Transverse colon (tissue), 4 donors: ENCODE measurements at regions not wholly inside any gene's neighbourhood (a gene's known extent, or its start where the extent isn't known, plus 50 kb on each side); places are given as distances from the start of the nearest gene placed in this dataset.

Source experiments
- DNase-seq: peaks from one replicate; pipeline ENCODE4 v3.0.0-alpha.2; 2019
- H3K27ac ChIP-seq, 4 donors: fragments of 200-600 bp; sonication (generic); 2 replicates each; pipeline ENCODE4 v1.5.1; 2016 to 2018; ENCODE audit warnings: inconsistent platforms in 4 of 4
- H3K27me3 ChIP-seq: fragments of 200-600 bp; sonication (generic); 2 replicates; pipeline ENCODE4 v1.5.1; 2017; ENCODE audit warnings: inconsistent platforms
- H3K36me3 ChIP-seq, 4 donors: fragments of 200-600 bp; sonication (generic); 2 replicates each; pipeline ENCODE4 v1.5.1; 2017 to 2019; ENCODE audit warnings: inconsistent platforms in 4 of 4
- H3K4me1 ChIP-seq, 4 donors: fragments of 200-600 bp; sonication (generic); 2 replicates each; pipeline ENCODE4 v1.5.1; 2017 to 2020; ENCODE audit warnings: inconsistent platforms in 4 of 4
- H3K4me3 ChIP-seq, 4 donors: fragments of 200-600 bp; sonication (generic); 1 replicate in 1 of 4; 2 replicates in 3 of 4; pipeline versions ENCODE4 v1.5.1 to v1.6.1; 2017 to 2019; ENCODE audit warnings: inconsistent platforms in 4 of 4
- H3K9me3 ChIP-seq, 2 donors: fragments of 200-600 bp; sonication (generic); 2 replicates each; pipeline ENCODE4 v1.5.1; 2017 to 2019; ENCODE audit warnings: inconsistent platforms in 2 of 2
- EP300 ChIP-seq: sonication (generic); formaldehyde crosslinking; IDR thresholded peaks from one replicate; pipeline ENCODE4 v1.6.1; 2017; ENCODE audit warnings: antibody characterized with exemption, low read depth
- POLR2A ChIP-seq: fragments of 450-650 bp; IDR thresholded peaks from one replicate; pipeline ENCODE4 v1.6.1; 2016; ENCODE audit warnings: antibody characterized with exemption, mild to moderate bottlenecking, moderate library complexity
- POLR2AphosphoS5 ChIP-seq, 3 donors: sonication (generic); formaldehyde crosslinking; IDR thresholded peaks; one replicate each; pipeline ENCODE4 v1.6.1; 2016; ENCODE audit warnings: antibody characterized with exemption in 3 of 3
- WGBS, 2 donors: methylation state at CpG; one replicate each; pipeline ENCODE4 v1.1.5; 2018; ENCODE audit warnings: low coverage in 1 of 2; 5-methylcytosine and 5-hydroxymethylcytosine counted together
- in situ Hi-C, 4 donors: fragments of 200-750 bp; cut with MboI; loops; one replicate each; pipeline versions ENCODE4 v1.15.0 to v1.15.1; 2017; ENCODE audit warnings: low sequenced_read_pairs in 3 of 4, low pct_ligation_motif_present in 1 of 4, low pct_unique_long_range_greater_than_20kb in 1 of 4
- intact Hi-C: fragments of 100-400 bp; cut with DNase I; formaldehyde crosslinking; loops from one replicate; pipeline ENCODE4 v1.15.1; 2023; ENCODE audit warnings: low total_unique reads
- TF ChIP-seq, protein P1 (sequence below), 5 experiments: fragments of 200-600 bp in 3 of 5; fragments of 450-650 bp in 2 of 5; sonication (generic) in 3 of 5; IDR thresholded peaks; 1 replicate in 2 of 5; 2 replicates in 3 of 5; pipeline ENCODE4 v1.5.1; 2016 to 2017; ENCODE audit warnings: antibody characterized with exemption in 5 of 5, inconsistent platforms in 3 of 5, mild to moderate bottlenecking in 2 of 5, moderate library complexity in 1 of 5

- in situ Hi-C loops: no loop called here
- no peak for DNase-seq
- TF ChIP-seq POLR2A (no peak), POLR2AphosphoS5 (IDR thresholded peaks at IDR 0.05) (no peak), EP300 (no peak)
- TF ChIP-seq, protein P1, sequence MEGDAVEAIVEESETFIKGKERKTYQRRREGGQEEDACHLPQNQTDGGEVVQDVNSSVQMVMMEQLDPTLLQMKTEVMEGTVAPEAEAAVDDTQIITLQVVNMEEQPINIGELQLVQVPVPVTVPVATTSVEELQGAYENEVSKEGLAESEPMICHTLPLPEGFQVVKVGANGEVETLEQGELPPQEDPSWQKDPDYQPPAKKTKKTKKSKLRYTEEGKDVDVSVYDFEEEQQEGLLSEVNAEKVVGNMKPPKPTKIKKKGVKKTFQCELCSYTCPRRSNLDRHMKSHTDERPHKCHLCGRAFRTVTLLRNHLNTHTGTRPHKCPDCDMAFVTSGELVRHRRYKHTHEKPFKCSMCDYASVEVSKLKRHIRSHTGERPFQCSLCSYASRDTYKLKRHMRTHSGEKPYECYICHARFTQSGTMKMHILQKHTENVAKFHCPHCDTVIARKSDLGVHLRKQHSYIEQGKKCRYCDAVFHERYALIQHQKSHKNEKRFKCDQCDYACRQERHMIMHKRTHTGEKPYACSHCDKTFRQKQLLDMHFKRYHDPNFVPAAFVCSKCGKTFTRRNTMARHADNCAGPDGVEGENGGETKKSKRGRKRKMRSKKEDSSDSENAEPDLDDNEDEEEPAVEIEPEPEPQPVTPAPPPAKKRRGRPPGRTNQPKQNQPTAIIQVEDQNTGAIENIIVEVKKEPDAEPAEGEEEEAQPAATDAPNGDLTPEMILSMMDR (IDR thresholded peaks at IDR 0.05): no peak
These were observed 308.0 kb downstream of the MATN1 start for GRCh38 chr1:30415171-30415940.

DNA sequence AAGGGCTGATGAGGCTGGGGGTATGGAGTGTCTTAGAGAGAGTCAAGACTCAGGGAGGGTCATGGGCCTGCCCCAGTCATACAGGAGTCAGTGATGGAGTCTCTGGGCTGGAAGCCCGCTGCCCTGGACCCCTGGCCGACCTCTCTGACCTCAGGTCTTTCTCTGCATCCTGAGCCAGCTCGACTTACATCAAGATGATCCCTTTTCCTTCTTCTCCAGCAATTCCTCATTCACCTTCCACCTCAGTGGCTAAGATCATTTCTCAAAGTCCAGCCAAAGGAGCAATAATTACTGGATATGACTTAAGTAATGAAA lies 308.6 kb downstream of the MATN1 start:
- Histone ChIP-seq H3K4me1 (no peaks in the 10 kb centered on the region), H3K27ac (no peak overlapping the region), H3K27me3 (no peaks in the 10 kb centered on the region), H3K4me3 (no peak overlapping the region), H3K9me3 (no peaks in the 10 kb centered on the region), H3K36me3 (no peaks in the 10 kb centered on the region)
- intact Hi-C loops: no loop called here
- WGBS, 2 donors: 25 to 66% methylated on average over 2 to 3 of the region's 3 CpGs
- TF ChIP-seq, protein P1 (IDR thresholded peaks at IDR 0.05): no peak
- TF ChIP-seq EP300 (no peak), POLR2A (no peak), POLR2AphosphoS5 (IDR thresholded peaks at IDR 0.05) (no peak)
- in situ Hi-C loops: no loop called here
- DNase-seq: no peak

More at GRCh38 chr1:30415171-30415940, 308.0 kb downstream of the MATN1 start:
- H3K27me3 ChIP-seq: no peaks in the 10 kb centered on the region
- H3K27ac ChIP-seq: no peak overlapping the region
- no peaks in the 10 kb centered on the region for H3K36me3 ChIP-seq
- H3K4me3 ChIP-seq: no peak overlapping the region
- no peaks in the 10 kb centered on the region for H3K9me3 ChIP-seq
- no peaks in the 10 kb centered on the region for H3K4me1 ChIP-seq
- intact Hi-C loops: no loop called here
- WGBS, 2 donors: 81% methylated on average over 7 of the region's 7 CpGs; no CpG with 5 or more reads in 1 of the 2 donors

GRCh38 chr1:30414086-30414850 lies 309.1 kb downstream of the MATN1 start:
- no peaks in the 10 kb centered on the region for H3K36me3 ChIP-seq
- H3K4me3 ChIP-seq: no peak overlapping the region
- TF ChIP-seq, protein P1 (IDR thresholded peaks at IDR 0.05): no peak
- no peaks in the 10 kb centered on the region for H3K27me3 ChIP-seq
- H3K9me3 ChIP-seq: no peaks in the 10 kb centered on the region
- DNase-seq: no peak
- intact Hi-C loops: no loop called here
- H3K27ac ChIP-seq: no peak overlapping the region
- H3K4me1 ChIP-seq: no peaks in the 10 kb centered on the region
- in situ Hi-C loops: no loop called here
- WGBS, 2 donors: 79% methylated on average over 14 of the region's 14 CpGs; no CpG with 5 or more reads in 1 of the 2 donors

DNA sequence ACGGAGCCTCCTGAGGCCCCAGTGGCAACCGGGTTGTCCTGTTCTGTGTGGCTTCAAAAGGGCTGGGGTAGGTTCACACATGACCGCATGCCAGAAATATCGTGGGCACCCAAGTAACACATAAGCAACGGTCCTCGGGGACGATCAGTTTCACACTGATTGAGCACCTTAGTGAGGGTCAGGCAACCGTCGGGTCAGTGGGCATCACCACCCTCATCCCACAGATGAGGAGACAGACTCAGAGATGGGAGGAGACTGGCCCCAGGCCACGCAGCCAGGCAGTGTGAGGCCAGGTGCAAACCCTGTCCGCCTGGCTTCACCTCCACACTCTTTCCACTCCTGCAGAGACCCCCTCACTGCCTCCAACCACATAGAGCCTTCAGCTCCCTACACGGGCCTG lies 309.8 kb downstream of the MATN1 start:
- WGBS, 2 donors: 72% methylated on average over 12 of the region's 12 CpGs; no CpG with 5 or more reads in 1 of the 2 donors
- intact Hi-C loops (no loop called here), in situ Hi-C loops (no loop called here)
- TF ChIP-seq POLR2AphosphoS5 (IDR thresholded peaks at IDR 0.05) (no peak), EP300 (no peak), POLR2A (no peak)
- TF ChIP-seq, protein P1 (IDR thresholded peaks at IDR 0.05): no peak
- Histone ChIP-seq H3K9me3 (no peaks in the 10 kb centered on the region), H3K4me1 (no peaks in the 10 kb centered on the region), H3K27me3 (no peaks in the 10 kb centered on the region), H3K36me3 (no peaks in the 10 kb centered on the region), H3K27ac (no peak overlapping the region), H3K4me3 (no peak overlapping the region)
- no peak for DNase-seq
